ES-I3 (cell line): ENCODE measurements at regions not wholly inside any gene's neighbourhood (a gene's known extent, or its start where the extent isn't known, plus 50 kb on each side); places are given as distances from the start of the nearest gene placed in this dataset.

Experiments
- H3K36me3 ChIP-seq: 2 replicates; pipeline ENCODE4 v1.6.1; 2013; ENCODE audit warnings: mild to moderate bottlenecking, low read length, control low read depth, moderate library complexity; ENCODE audit not compliant: insufficient read depth
- H3K4me1 ChIP-seq: 2 replicates; pipeline ENCODE4 v1.6.1; 2013; ENCODE audit warnings: mild to moderate bottlenecking, control low read depth, low read length; ENCODE audit not compliant: insufficient read depth
- H3K9ac ChIP-seq: 2 replicates; pipeline ENCODE4 v1.6.1; 2013; ENCODE audit warnings: low read depth, mild to moderate bottlenecking, low read length, moderate library complexity
- H3K9me3 ChIP-seq: 2 replicates; pipeline ENCODE4 v1.6.1; 2013; ENCODE audit warnings: mild to moderate bottlenecking, low read length, moderate library complexity; ENCODE audit not compliant: control insufficient read depth, insufficient read depth

GRCh38 chr1:239644604-239645003, 258.2 kb downstream of the CHRM3 start:
- no peaks in the 10 kb centered on the region for H3K4me1 ChIP-seq
- H3K36me3 ChIP-seq: no peaks in the 10 kb centered on the region; the same call in 1 of the 2 replicates
- H3K9ac ChIP-seq: no peak overlapping the region
- no peaks in the 10 kb centered on the region for H3K9me3 ChIP-seq

- Histone ChIP-seq H3K4me1 (peaks cover under 1% of the 10 kb centered on the region; the same call in 1 of the 2 replicates), H3K36me3 (no peaks in the 10 kb centered on the region; the same call in 1 of the 2 replicates), H3K9me3 (no peaks in the 10 kb centered on the region), H3K9ac (no peak overlapping the region)
These were observed 260.7 kb downstream of the CHRM3 start for GRCh38 chr1:239647045-239647444.

GRCh38 chr1:239647964-239648632, 261.7 kb downstream of the CHRM3 start:
- Histone ChIP-seq H3K9ac (no peak overlapping the region), H3K4me1 (peaks cover 2% of the 10 kb centered on the region; the same call in 1 of the 2 replicates), H3K9me3 (no peaks in the 10 kb centered on the region), H3K36me3 (no peaks in the 10 kb centered on the region; the same call in 1 of the 2 replicates)

GRCh38 chr1:239655023-239655422, 268.7 kb downstream of the CHRM3 start:
- H3K9me3 ChIP-seq: no peaks in the 10 kb centered on the region
- no peaks in the 10 kb centered on the region; the same call in 1 of the 2 replicates for H3K36me3 ChIP-seq
- peaks cover 11% of the 10 kb centered on the region; the same call in 1 of the 2 replicates for H3K4me1 ChIP-seq
- no peak overlapping the region for H3K9ac ChIP-seq

- Histone ChIP-seq H3K9me3 (no peaks in the 10 kb centered on the region), H3K4me1 (peaks cover 8% of the 10 kb centered on the region; the same call in 1 of the 2 replicates), H3K9ac (no peak overlapping the region), H3K36me3 (no peaks in the 10 kb centered on the region)
These were observed 270.9 kb downstream of the CHRM3 start for GRCh38 chr1:239657291-239657690.

GRCh38 chr1:239662950-239663349, 276.6 kb downstream of the CHRM3 start:
- Histone ChIP-seq H3K4me1 (no peaks in the 10 kb centered on the region), H3K9ac (no peak overlapping the region), H3K9me3 (no peaks in the 10 kb centered on the region), H3K36me3 (no peaks in the 10 kb centered on the region)

GRCh38 chr1:239672256-239672655, 285.9 kb downstream of the CHRM3 start:
- Histone ChIP-seq H3K9ac (no peak overlapping the region), H3K9me3 (no peaks in the 10 kb centered on the region), H3K4me1 (peaks cover 20% of the 10 kb centered on the region), H3K36me3 (no peaks in the 10 kb centered on the region)

- H3K9me3 ChIP-seq: no peaks in the 10 kb centered on the region
- H3K4me1 ChIP-seq: peaks cover 12% of the 10 kb centered on the region; the same call in 1 of the 2 replicates
- H3K36me3 ChIP-seq: no peaks in the 10 kb centered on the region; the same call in 1 of the 2 replicates
- H3K9ac ChIP-seq: no peak overlapping the region
These were observed 289.4 kb downstream of the CHRM3 start for GRCh38 chr1:239675735-239676134.

GRCh38 chr1:239676522-239677273, 290.3 kb downstream of the CHRM3 start:
- no peaks in the 10 kb centered on the region for H3K9me3 ChIP-seq
- H3K4me1 ChIP-seq: peaks cover 12% of the 10 kb centered on the region; the same call in 1 of the 2 replicates
- H3K9ac ChIP-seq: no peak overlapping the region
- no peaks in the 10 kb centered on the region; the same call in 1 of the 2 replicates for H3K36me3 ChIP-seq

- Histone ChIP-seq H3K4me1 (peaks cover 12% of the 10 kb centered on the region; the same call in 1 of the 2 replicates), H3K9ac (no peak overlapping the region), H3K9me3 (no peaks in the 10 kb centered on the region), H3K36me3 (no peaks in the 10 kb centered on the region; the same call in 1 of the 2 replicates)
These were observed 291.0 kb downstream of the CHRM3 start for GRCh38 chr1:239677362-239677761.

GRCh38 chr1:239678181-239678580, 291.8 kb downstream of the CHRM3 start:
- H3K4me1 ChIP-seq: peaks cover 12% of the 10 kb centered on the region; the same call in 1 of the 2 replicates
- H3K9me3 ChIP-seq: no peaks in the 10 kb centered on the region
- H3K36me3 ChIP-seq: no peaks in the 10 kb centered on the region; the same call in 1 of the 2 replicates
- H3K9ac ChIP-seq: no peak overlapping the region

- no peaks in the 10 kb centered on the region for H3K9me3 ChIP-seq
- H3K9ac ChIP-seq: no peak overlapping the region
- H3K36me3 ChIP-seq: no peaks in the 10 kb centered on the region; the same call in 1 of the 2 replicates
- H3K4me1 ChIP-seq: peaks cover 4% of the 10 kb centered on the region; the same call in 1 of the 2 replicates
These were observed 295.7 kb downstream of the CHRM3 start for GRCh38 chr1:239682046-239682445.

GRCh38 chr1:239682960-239683359, 296.6 kb downstream of the CHRM3 start:
- H3K36me3 ChIP-seq: no peaks in the 10 kb centered on the region; the same call in 1 of the 2 replicates
- no peaks in the 10 kb centered on the region for H3K4me1 ChIP-seq
- no peak overlapping the region for H3K9ac ChIP-seq
- no peaks in the 10 kb centered on the region for H3K9me3 ChIP-seq

GRCh38 chr1:239686386-239686785, 300.0 kb downstream of the CHRM3 start:
- Histone ChIP-seq H3K4me1 (no peaks in the 10 kb centered on the region), H3K36me3 (no peaks in the 10 kb centered on the region), H3K9ac (no peak overlapping the region), H3K9me3 (no peaks in the 10 kb centered on the region)
